ENCODE measurements at regions not wholly inside any gene's neighbourhood (a gene's known extent, or its start where the extent isn't known, plus 50 kb on each side); places are given as distances from the start of the nearest gene placed in this dataset.

DNA sequence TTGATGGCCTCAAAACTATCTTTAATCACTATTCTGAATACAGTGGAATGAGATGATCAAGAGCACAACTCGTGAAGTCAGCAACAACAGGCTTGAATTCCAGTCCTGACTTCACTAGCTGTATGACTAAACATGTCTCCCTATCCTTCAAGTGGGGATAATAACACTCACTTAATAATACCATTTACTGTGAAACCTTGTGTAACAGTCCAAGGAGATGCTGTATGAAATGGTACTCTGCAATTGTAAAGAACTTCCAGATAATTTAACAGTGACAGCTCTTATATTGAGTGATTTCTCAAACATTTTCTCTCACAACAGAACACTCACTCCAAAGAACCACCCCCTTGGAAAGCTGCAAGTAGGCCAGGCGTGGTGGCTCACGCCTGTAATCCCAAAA, 823.1 kb downstream of the DIAPH3 start:
- H3K9ac ChIP-seq (ENCODE audit: low read depth in 1 of 2, low read length in 2 of 2): no peak overlapping the region
- H3K36me3 ChIP-seq (ENCODE audit: control insufficient read depth in 4 of 4, insufficient read depth in 3 of 4, low read depth in 1 of 4, low read length in 3 of 4): no peaks in the 10 kb centered on the region
- H3K27ac ChIP-seq (ENCODE audit: low read depth in 1 of 2, low read length in 2 of 2): no peak overlapping the region
- TF ChIP-seq EGR1 (IDR thresholded peaks at IDR 0.05; ENCODE audit: low read depth in 2 of 2) (no peak), SP1 (IDR thresholded peaks at IDR 0.05) (no peak), NR2F2 (IDR thresholded peaks at IDR 0.05) (no peak), GABPA (IDR thresholded peaks at IDR 0.05 in 1 of 2, conservative IDR thresholded peaks at IDR 0.05 in 1 of 2) (no peak)
- no peak for DNase-seq (ENCODE audit: low spot score)
- H3K9me3 ChIP-seq (ENCODE audit: control insufficient read depth in 4 of 4, low read length in 3 of 4): no peaks in the 10 kb centered on the region
- H3K4me3 ChIP-seq (ENCODE audit: low read depth in 1 of 3, low read length in 3 of 3): no peak overlapping the region
- H3K27me3 ChIP-seq (ENCODE audit: control insufficient read depth in 4 of 4, insufficient read depth in 4 of 4, low read length in 3 of 4): peaks cover 0 to 4% (median 0%) of the 10 kb centered on the region in 4 donors
- H3K4me1 ChIP-seq (ENCODE audit: control insufficient read depth in 4 of 4, insufficient read depth in 4 of 4, low read length in 3 of 4): no peaks in the 10 kb centered on the region
- WGBS: 61% methylated on average over 3 of the region's 3 CpGs

DNA sequence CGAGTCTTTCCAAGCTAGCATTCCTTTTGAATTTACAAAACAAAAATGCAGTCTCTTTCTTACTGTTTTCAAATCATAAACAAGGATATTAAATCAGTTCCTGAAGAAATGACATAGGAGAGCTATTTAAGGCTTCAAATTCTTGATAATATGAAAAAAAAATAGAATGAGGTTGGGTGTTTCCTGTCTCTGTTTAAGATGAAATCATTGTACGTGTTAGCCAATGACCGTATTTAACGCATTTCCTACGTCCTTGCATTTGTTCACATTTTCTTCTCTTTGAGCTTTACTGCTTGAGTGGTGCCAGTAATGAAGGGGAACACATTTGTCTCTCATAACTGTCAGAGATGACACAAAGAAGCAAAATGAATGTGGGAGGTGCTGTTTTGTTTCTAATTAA, 821.3 kb downstream of the DIAPH3 start:
- no peaks in the 10 kb centered on the region for H3K4me1 ChIP-seq (ENCODE audit: control insufficient read depth in 4 of 4, insufficient read depth in 4 of 4, low read length in 3 of 4)
- peaks cover 0 to 4% (median 0%) of the 10 kb centered on the region in 4 donors for H3K27me3 ChIP-seq (ENCODE audit: control insufficient read depth in 4 of 4, insufficient read depth in 4 of 4, low read length in 3 of 4)
- no peak for TF ChIP-seq NR2F2 (IDR thresholded peaks at IDR 0.05)
- no peak for TF ChIP-seq EGR1 (IDR thresholded peaks at IDR 0.05; ENCODE audit: low read depth in 2 of 2)
- TF ChIP-seq MAX (IDR thresholded peaks at IDR 0.05): no peak
- TF ChIP-seq HNF4G (IDR thresholded peaks at IDR 0.05): no peak
- TF ChIP-seq YY1 (IDR thresholded peaks at IDR 0.05): no peak
- no peak for TF ChIP-seq RAD21 (IDR thresholded peaks at IDR 0.05)
- TF ChIP-seq, protein P1, sequence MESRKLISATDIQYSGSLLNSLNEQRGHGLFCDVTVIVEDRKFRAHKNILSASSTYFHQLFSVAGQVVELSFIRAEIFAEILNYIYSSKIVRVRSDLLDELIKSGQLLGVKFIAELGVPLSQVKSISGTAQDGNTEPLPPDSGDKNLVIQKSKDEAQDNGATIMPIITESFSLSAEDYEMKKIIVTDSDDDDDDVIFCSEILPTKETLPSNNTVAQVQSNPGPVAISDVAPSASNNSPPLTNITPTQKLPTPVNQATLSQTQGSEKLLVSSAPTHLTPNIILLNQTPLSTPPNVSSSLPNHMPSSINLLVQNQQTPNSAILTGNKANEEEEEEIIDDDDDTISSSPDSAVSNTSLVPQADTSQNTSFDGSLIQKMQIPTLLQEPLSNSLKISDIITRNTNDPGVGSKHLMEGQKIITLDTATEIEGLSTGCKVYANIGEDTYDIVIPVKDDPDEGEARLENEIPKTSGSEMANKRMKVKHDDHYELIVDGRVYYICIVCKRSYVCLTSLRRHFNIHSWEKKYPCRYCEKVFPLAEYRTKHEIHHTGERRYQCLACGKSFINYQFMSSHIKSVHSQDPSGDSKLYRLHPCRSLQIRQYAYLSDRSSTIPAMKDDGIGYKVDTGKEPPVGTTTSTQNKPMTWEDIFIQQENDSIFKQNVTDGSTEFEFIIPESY (IDR thresholded peaks at IDR 0.05): no peak
- TF ChIP-seq TAF1 (conservative IDR thresholded peaks at IDR 0.05): no peak
- no peak for TF ChIP-seq RXRA (IDR thresholded peaks at IDR 0.05)
- no peak for TF ChIP-seq FOXA1 (IDR thresholded peaks at IDR 0.05)
- no peak for TF ChIP-seq FOXA2 (IDR thresholded peaks at IDR 0.05)
- TF ChIP-seq, protein P2, sequence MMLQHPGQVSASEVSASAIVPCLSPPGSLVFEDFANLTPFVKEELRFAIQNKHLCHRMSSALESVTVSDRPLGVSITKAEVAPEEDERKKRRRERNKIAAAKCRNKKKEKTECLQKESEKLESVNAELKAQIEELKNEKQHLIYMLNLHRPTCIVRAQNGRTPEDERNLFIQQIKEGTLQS (IDR thresholded peaks at IDR 0.05): no peak
- TF ChIP-seq REST (IDR thresholded peaks at IDR 0.05): no peak
- TF ChIP-seq SP1 (IDR thresholded peaks at IDR 0.05): no peak
- no peak for TF ChIP-seq GABPA (IDR thresholded peaks at IDR 0.05 in 1 of 2, conservative IDR thresholded peaks at IDR 0.05 in 1 of 2)
- H3K9ac ChIP-seq (ENCODE audit: low read depth in 1 of 2, low read length in 2 of 2): no peak overlapping the region
- no peaks in the 10 kb centered on the region for H3K9me3 ChIP-seq (ENCODE audit: control insufficient read depth in 4 of 4, low read length in 3 of 4)
- H3K4me3 ChIP-seq (ENCODE audit: low read depth in 1 of 3, low read length in 3 of 3): no peak overlapping the region
- WGBS: 66% methylated on average over 5 of the region's 5 CpGs
- peak overlapping the region; percentile 43 to 47 for H3K27ac ChIP-seq (ENCODE audit: low read depth in 1 of 2, low read length in 2 of 2)
- DNase-seq (ENCODE audit: low spot score): no peak
- H3K36me3 ChIP-seq (ENCODE audit: control insufficient read depth in 4 of 4, insufficient read depth in 3 of 4, low read depth in 1 of 4, low read length in 3 of 4): no peaks in the 10 kb centered on the region
